Mesenchymal stem cell (in vitro differentiated cells and primary cell): ENCODE measurements at regions not wholly inside any gene's neighbourhood (a gene's known extent, or its start where the extent isn't known, plus 50 kb on each side); places are given as distances from the start of the nearest gene placed in this dataset.
A peak's percentile ranks its signal among the peaks of the same experiment; 100 is the strongest.

Source experiments
- DNase-seq: peaks from one replicate; pipeline ENCODE4 v3.0.0-alpha.2; 2013
- H2AFZ ChIP-seq: one replicate; pipeline ENCODE4 v1.6.1; 2013; ENCODE audit warnings: low read depth, mild to moderate bottlenecking, control low read depth, inconsistent platforms, low read length, moderate library complexity
- H2AK5ac ChIP-seq: 2 replicates; pipeline ENCODE4 v1.6.1; 2013; ENCODE audit warnings: low read length, moderate library complexity, mild to moderate bottlenecking, inconsistent platforms; ENCODE audit not compliant: severe bottlenecking
- H2BK120ac ChIP-seq: one replicate; pipeline ENCODE4 v1.6.1; 2013; ENCODE audit warnings: low read depth, mild to moderate bottlenecking, inconsistent platforms, low read length, moderate library complexity
- H2BK12ac ChIP-seq, 2 experiments: one replicate each; pipeline ENCODE4 v1.6.1; 2013; ENCODE audit warnings: inconsistent platforms in 2 of 2, low read length in 2 of 2, mild to moderate bottlenecking in 2 of 2, moderate library complexity in 2 of 2, control low read depth in 1 of 2
- H2BK15ac ChIP-seq: one replicate; pipeline ENCODE4 v1.6.1; 2013; ENCODE audit warnings: mild to moderate bottlenecking, low read depth, inconsistent platforms; ENCODE audit not compliant: poor library complexity, severe bottlenecking
- H2BK5ac ChIP-seq: 2 replicates; pipeline ENCODE4 v1.6.1; 2013; ENCODE audit warnings: low read depth, mild to moderate bottlenecking, low read length, control low read depth, inconsistent platforms; ENCODE audit not compliant: poor library complexity, severe bottlenecking
- H3K14ac ChIP-seq, 2 experiments: one replicate each; pipeline ENCODE4 v1.6.1; 2013; ENCODE audit warnings: inconsistent platforms in 2 of 2, low read length in 2 of 2, control low read depth in 1 of 2, mild to moderate bottlenecking in 1 of 2, moderate library complexity in 1 of 2
- H3K18ac ChIP-seq, 2 experiments: one replicate each; pipeline ENCODE4 v1.6.1; 2013; ENCODE audit warnings: inconsistent platforms in 2 of 2, low read length in 2 of 2, control low read depth in 1 of 2, low read depth in 1 of 2, mild to moderate bottlenecking in 1 of 2
- H3K23ac ChIP-seq, 2 experiments: one replicate each; pipeline ENCODE4 v1.6.1; 2013; ENCODE audit warnings: inconsistent platforms in 2 of 2, low read length in 2 of 2, mild to moderate bottlenecking in 2 of 2, moderate library complexity in 2 of 2, control low read depth in 1 of 2
- H3K27ac ChIP-seq: 2 replicates; pipeline ENCODE4 v1.5.1; 2013; ENCODE audit warnings: mild to moderate bottlenecking, moderate library complexity, low read length, control low read depth, inconsistent platforms; ENCODE audit not compliant: poor library complexity, severe bottlenecking
- H3K27me3 ChIP-seq, 2 experiments: 2 replicates each; pipeline versions ENCODE4 v1.6.1 to v1.7.0; 2013; ENCODE audit warnings: low read length in 2 of 2, mild to moderate bottlenecking in 2 of 2, moderate library complexity in 2 of 2, control low read depth in 1 of 2, inconsistent platforms in 1 of 2; ENCODE audit not compliant: control insufficient read depth in 1 of 2, insufficient read depth in 1 of 2
- H3K36me3 ChIP-seq, 2 experiments: 2 replicates each; pipeline versions ENCODE4 v1.6.1 to v1.7.0; 2013; ENCODE audit warnings: low read length in 2 of 2, control low read depth in 1 of 2, inconsistent platforms in 1 of 2, low read depth in 1 of 2, mild to moderate bottlenecking in 1 of 2; ENCODE audit not compliant: insufficient read depth in 2 of 2, control insufficient read depth in 1 of 2
- H3K4ac ChIP-seq, 2 experiments: one replicate each; pipeline ENCODE4 v1.6.1; 2013; ENCODE audit warnings: inconsistent platforms in 2 of 2, low read length in 2 of 2, mild to moderate bottlenecking in 2 of 2, moderate library complexity in 2 of 2, control low read depth in 1 of 2, low read depth in 1 of 2
- H3K4me1 ChIP-seq: 2 replicates; pipeline ENCODE4 v1.6.1; 2013; ENCODE audit warnings: low read depth, low read length, control low read depth; ENCODE audit not compliant: control insufficient read depth, insufficient read depth
- H3K4me2 ChIP-seq: 2 replicates; pipeline ENCODE4 v1.6.1; 2013; ENCODE audit warnings: low read length, mild to moderate bottlenecking, inconsistent platforms; ENCODE audit not compliant: poor library complexity, severe bottlenecking
- H3K4me3 ChIP-seq, 2 experiments: 2 replicates each; pipeline versions ENCODE4 v1.5.1 to v1.7.0; 2013; ENCODE audit warnings: low read length in 2 of 2, mild to moderate bottlenecking in 2 of 2, control low read depth in 1 of 2, low read depth in 1 of 2; ENCODE audit not compliant: insufficient read depth in 1 of 2
- H3K79me1 ChIP-seq: replicated peaks from 2 replicates; pipeline ENCODE4 v1.6.1; 2013; ENCODE audit warnings: mild to moderate bottlenecking, control low read depth, low read length, inconsistent platforms; ENCODE audit not compliant: poor library complexity, severe bottlenecking
- H3K9ac ChIP-seq: 2 replicates; pipeline ENCODE4 v1.7.0; 2013; ENCODE audit warnings: mild to moderate bottlenecking, low read length, moderate library complexity
- H3K9me3 ChIP-seq: 2 replicates; pipeline ENCODE4 v1.7.0; 2013; ENCODE audit warnings: mild to moderate bottlenecking, low read length; ENCODE audit not compliant: control insufficient read depth
- H4K8ac ChIP-seq: one replicate; pipeline ENCODE4 v1.6.1; 2013; ENCODE audit warnings: inconsistent platforms, mild to moderate bottlenecking, low read length, moderate library complexity
- H4K91ac ChIP-seq: one replicate; pipeline ENCODE4 v1.6.1; 2013; ENCODE audit warnings: mild to moderate bottlenecking, low read length, inconsistent platforms
- WGBS: methylation state at CpG from one replicate; pipeline ENCODE4 v1.1.7; 2013; ENCODE audit warnings: mixed read lengths; 5-methylcytosine and 5-hydroxymethylcytosine counted together

- Histone ChIP-seq H2BK12ac (no peak overlapping the region), H3K4ac (no peak overlapping the region), H3K79me1 (no peaks in the 10 kb centered on the region), H2BK15ac (no peak overlapping the region), H3K23ac (no peak overlapping the region), H2AK5ac (no peak overlapping the region), H3K9ac (no peak overlapping the region), H4K8ac (no peak overlapping the region), H3K9me3 (no peaks in the 10 kb centered on the region), H3K18ac (no peak overlapping the region), H3K4me2 (no peak overlapping the region), H3K4me1 (no peaks in the 10 kb centered on the region), H3K27me3 (no peaks in the 10 kb centered on the region), H3K27ac (no peak overlapping the region), H3K36me3 (no peaks in the 10 kb centered on the region), H2BK5ac (no peak overlapping the region), H2AFZ (no peak overlapping the region), H2BK120ac (no peak overlapping the region), H4K91ac (no peak overlapping the region), H3K14ac (no peak overlapping the region), H3K4me3 (no peak overlapping the region)
- no peak for DNase-seq
- WGBS: 92% methylated on average over 4 of the region's 4 CpGs
Observed at GRCh38 chr10:8151086-8151485, 96.6 kb downstream of the GATA3 start.

GRCh38 chr10:8156918-8157317 lies 102.4 kb downstream of the GATA3 start:
- no peaks in the 10 kb centered on the region for H3K27me3 ChIP-seq
- H3K36me3 ChIP-seq: no peaks in the 10 kb centered on the region
- no peak overlapping the region for H2AK5ac ChIP-seq
- no peak overlapping the region for H2BK120ac ChIP-seq
- no peak for DNase-seq
- H3K4me3 ChIP-seq: no peak overlapping the region
- H3K18ac ChIP-seq: no peak overlapping the region
- no peaks in the 10 kb centered on the region for H3K79me1 ChIP-seq
- H2BK5ac ChIP-seq: no peak overlapping the region
- H3K23ac ChIP-seq: no peak overlapping the region
- H3K27ac ChIP-seq: no peak overlapping the region
- H3K4me1 ChIP-seq: no peaks in the 10 kb centered on the region
- no peak overlapping the region for H4K8ac ChIP-seq
- no peak overlapping the region for H4K91ac ChIP-seq
- 93% methylated on average over 4 of the region's 4 CpGs for WGBS
- no peak overlapping the region for H3K14ac ChIP-seq
- no peak overlapping the region for H3K4me2 ChIP-seq
- no peak overlapping the region for H2AFZ ChIP-seq
- H3K9me3 ChIP-seq: peaks cover 5% of the 10 kb centered on the region
- no peak overlapping the region for H3K4ac ChIP-seq
- H2BK15ac ChIP-seq: no peak overlapping the region
- no peak overlapping the region for H2BK12ac ChIP-seq
- H3K9ac ChIP-seq: no peak overlapping the region

- no peak overlapping the region for H3K4me3 ChIP-seq
- 68% methylated on average over 7 of the region's 9 CpGs for WGBS
- H2AK5ac ChIP-seq: no peak overlapping the region
- no peak overlapping the region for H3K27ac ChIP-seq
- H3K9ac ChIP-seq: no peak overlapping the region
- H3K27me3 ChIP-seq: no peaks in the 10 kb centered on the region
- H2BK12ac ChIP-seq: no peak overlapping the region
- H4K8ac ChIP-seq: no peak overlapping the region
- no peak for DNase-seq
- H3K23ac ChIP-seq: no peak overlapping the region
- H3K9me3 ChIP-seq: peaks cover 6% of the 10 kb centered on the region
- no peak overlapping the region for H3K4ac ChIP-seq
- no peak overlapping the region for H3K18ac ChIP-seq
- H2BK5ac ChIP-seq: no peak overlapping the region
- no peak overlapping the region for H3K4me2 ChIP-seq
- H2AFZ ChIP-seq: no peak overlapping the region
- no peaks in the 10 kb centered on the region for H3K4me1 ChIP-seq
- no peak overlapping the region for H4K91ac ChIP-seq
- H3K14ac ChIP-seq: no peak overlapping the region
- no peaks in the 10 kb centered on the region for H3K36me3 ChIP-seq
- H2BK15ac ChIP-seq: no peak overlapping the region
- H2BK120ac ChIP-seq: no peak overlapping the region
- no peaks in the 10 kb centered on the region for H3K79me1 ChIP-seq
Observed at GRCh38 chr10:8158193-8159071, 103.9 kb downstream of the GATA3 start.

GRCh38 chr10:8159341-8160165 lies 105.1 kb downstream of the GATA3 start:
- WGBS: 91% methylated on average over 9 of the region's 9 CpGs
- no peaks in the 10 kb centered on the region for H3K4me1 ChIP-seq
- H3K14ac ChIP-seq: no peak overlapping the region
- H2BK15ac ChIP-seq: no peak overlapping the region
- H3K18ac ChIP-seq: no peak overlapping the region
- no peak overlapping the region for H3K4ac ChIP-seq
- H3K79me1 ChIP-seq: no peaks in the 10 kb centered on the region
- peaks cover 17% of the 10 kb centered on the region for H3K9me3 ChIP-seq
- no peak overlapping the region for H4K8ac ChIP-seq
- no peak overlapping the region for H3K4me3 ChIP-seq
- no peak overlapping the region for H2BK5ac ChIP-seq
- no peak overlapping the region for H3K9ac ChIP-seq
- no peak overlapping the region for H4K91ac ChIP-seq
- no peak overlapping the region for H3K23ac ChIP-seq
- DNase-seq: peak; percentile 2
- no peaks in the 10 kb centered on the region for H3K36me3 ChIP-seq
- H2AFZ ChIP-seq: no peak overlapping the region
- H3K27ac ChIP-seq: no peak overlapping the region
- no peak overlapping the region for H2BK120ac ChIP-seq
- no peak overlapping the region for H2AK5ac ChIP-seq
- no peak overlapping the region for H3K4me2 ChIP-seq
- no peak overlapping the region for H2BK12ac ChIP-seq
- H3K27me3 ChIP-seq: no peaks in the 10 kb centered on the region
